ENCODE measurements at regions not wholly inside any gene's neighbourhood (a gene's known extent, or its start where the extent isn't known, plus 50 kb on each side); places are given as distances from the start of the nearest gene placed in this dataset.

DNA sequence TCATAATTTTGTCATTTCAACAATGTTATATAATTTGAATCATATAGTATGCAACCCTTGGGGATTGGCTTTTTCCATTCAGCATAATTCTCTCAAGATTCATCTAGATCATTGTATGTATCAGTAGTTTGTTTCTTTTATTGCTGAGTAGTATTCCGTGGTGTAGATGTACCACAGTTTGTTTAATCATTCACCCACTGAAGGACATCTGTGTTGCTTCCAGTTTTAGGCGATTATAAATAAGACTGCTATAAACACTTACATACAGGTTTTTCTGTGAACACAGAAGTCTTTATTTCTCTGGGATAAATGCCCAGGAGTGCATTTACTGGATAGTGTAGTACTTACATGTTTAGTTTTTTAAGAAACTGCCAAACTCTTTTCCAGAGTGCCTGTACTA is 374.1 kb downstream of the DEPDC1B start:
- DNase-seq = no peak
- intact Hi-C loops (cut with DNase I) = no loop called here

DNA sequence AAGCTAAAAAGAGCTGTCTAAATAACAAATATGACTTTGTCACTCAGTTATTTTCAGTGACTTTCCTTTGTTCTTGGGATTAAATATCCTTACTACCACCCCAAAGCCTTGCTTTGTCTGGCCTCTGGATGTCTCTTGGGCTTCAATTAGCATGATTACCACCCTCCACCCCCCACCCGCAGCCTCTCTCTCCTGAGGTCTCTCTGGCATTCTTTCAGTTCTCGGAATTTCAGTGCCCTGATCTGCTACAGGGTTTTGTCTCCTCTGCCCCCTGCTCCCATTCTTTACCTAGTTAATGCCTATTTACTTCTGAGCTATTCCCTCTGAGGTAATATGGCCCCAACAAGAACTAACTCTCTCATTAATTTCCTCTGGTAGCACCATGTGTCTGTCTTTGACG is 376.4 kb downstream of the DEPDC1B start:
- intact Hi-C loops (cut with DNase I) = no loop called here

DNA sequence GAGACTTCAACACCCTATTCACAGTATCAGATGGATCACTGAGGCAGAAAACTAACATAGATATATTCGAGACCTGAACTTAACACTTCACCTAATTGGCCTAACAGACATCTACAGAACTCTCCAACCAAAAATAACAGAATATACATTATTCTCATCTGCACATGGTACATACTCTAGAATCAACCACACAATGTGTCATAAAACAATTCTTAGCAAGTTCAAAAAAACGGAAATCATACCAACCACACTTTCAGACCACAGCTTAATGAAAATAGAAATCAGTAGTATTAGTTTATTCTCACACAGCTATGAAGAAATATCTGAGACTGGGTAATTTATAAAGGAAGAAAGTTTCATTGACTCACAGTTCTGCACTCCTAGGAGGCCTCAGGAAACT is 387.9 kb downstream of the DEPDC1B start:
- no peak for DNase-seq
- intact Hi-C loops (cut with DNase I) = no loop called here

More for the DNA sequence above, 376.4 kb downstream of the DEPDC1B start:
- no peak for DNase-seq

DNA sequence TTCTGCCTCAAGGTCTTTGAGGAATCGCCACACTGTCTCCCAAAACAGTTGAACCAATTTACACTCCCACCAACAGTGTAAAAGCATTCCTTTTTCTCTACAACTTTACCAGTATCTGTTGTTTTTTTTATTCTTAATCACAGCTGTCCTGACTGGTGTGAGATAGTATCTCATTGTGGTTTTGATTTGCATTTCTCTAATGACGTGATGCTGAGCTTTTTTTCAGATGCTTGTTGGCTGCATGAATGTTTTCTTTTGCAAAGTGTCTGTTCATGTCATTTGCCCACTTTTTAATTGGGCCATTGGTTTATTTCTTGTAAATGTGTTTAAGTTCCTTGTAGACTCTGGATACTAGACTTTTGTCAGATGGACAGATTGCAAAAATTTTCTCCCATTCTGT is 400.0 kb downstream of the DEPDC1B start:
- intact Hi-C loops (cut with DNase I) = no loop called here

DNA sequence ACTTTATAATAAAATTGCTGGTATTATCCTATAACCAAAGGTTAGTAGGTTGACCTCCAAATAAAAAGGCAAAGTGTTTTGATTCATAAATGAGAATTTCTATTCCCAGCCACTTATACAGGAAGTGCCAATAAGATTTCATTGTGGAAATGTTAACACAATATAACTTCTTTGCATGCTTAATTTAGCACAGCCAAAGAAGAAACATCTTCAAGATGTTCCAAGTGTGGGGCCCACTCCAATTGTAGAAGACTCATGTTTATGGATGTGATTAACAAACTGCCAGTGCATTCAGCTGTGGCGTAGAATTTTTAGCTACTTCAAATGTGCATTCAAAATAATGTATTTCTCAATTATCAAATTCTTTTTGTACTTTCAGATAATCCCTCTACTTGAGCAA is 402.3 kb downstream of the DEPDC1B start:
- no peak for DNase-seq
- intact Hi-C loops (cut with DNase I) = no loop called here

More for the DNA sequence above, 400.0 kb downstream of the DEPDC1B start:
- no peak for DNase-seq

DNA sequence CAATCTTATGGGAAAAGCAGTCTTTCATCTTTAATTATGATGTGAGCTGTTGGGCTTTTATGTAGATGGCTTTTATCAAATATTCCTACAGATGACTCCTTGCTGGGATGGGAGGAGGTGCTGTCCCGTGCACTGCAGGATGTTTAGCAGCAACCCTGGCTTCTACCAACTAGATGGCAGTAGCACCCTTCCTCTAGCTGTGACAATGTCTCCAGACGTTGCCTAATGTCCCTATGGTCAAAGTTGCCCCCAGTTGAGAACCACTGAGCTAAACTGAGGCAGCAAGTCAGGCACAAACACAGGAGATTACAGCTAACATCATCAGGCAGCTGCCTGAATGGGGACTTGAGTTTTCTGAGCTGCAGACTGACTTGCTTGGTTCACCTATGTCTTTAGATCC is 401.9 kb upstream of the PDE4D start:
- intact Hi-C loops (cut with DNase I) = no loop called here

DNA sequence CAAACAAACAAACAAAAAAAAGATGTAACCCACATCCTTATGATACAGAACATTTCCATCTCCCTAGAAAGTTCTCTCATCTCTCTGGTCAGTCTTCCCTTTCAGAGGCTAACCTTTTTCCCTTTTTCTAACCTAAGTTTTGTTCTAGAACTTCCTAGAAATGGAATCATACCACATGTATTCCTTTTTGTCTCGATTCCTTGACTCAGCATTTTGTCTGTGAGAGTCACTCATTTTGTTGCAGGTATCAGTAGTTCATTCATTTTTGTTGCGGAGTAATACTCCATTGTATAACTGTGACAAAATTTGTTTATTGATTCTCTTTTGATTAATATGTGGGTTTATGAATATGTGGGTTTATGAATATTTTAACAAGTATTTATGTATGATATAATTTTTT is 400.0 kb upstream of the PDE4D start:
- intact Hi-C loops (cut with DNase I) = no loop called here
- no peak for DNase-seq

More for the DNA sequence above, 401.9 kb upstream of the PDE4D start:
- DNase-seq = peak in 30 of 42 donors; percentile 3 to 68 (median 20)

DNA sequence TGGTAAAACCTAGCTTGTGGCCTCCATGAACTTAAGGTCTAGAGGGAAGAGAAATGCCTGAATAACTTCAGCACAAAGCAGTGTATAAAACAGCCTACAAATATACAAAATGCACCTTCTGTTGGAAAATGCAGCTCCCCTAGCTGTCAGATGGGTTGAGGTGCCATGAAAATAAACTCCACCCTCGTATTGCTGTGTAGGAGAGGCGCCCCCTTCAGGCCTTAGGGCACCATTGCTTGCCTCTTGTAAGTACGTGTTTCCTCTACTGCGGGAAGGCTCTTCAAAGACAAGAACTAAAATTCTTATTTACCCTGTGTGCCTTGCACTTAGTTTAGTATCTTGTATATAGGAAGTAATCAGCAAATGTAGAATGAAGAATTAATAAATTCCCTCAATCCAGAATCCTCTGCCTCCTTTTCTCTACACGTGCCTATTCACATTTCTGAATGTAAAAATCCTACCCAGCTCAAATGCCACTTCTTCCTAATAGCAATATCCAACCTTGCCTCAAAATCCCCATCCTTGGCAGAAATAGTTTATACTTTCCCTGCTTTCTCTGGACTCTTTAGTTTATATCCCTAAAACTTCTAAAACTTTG is 393.7 kb upstream of the PDE4D start:
- intact Hi-C loops (cut with DNase I) = no loop called here
- DNase-seq = peak in 30 of 42 donors; percentile 2 to 53 (median 16)

DNA sequence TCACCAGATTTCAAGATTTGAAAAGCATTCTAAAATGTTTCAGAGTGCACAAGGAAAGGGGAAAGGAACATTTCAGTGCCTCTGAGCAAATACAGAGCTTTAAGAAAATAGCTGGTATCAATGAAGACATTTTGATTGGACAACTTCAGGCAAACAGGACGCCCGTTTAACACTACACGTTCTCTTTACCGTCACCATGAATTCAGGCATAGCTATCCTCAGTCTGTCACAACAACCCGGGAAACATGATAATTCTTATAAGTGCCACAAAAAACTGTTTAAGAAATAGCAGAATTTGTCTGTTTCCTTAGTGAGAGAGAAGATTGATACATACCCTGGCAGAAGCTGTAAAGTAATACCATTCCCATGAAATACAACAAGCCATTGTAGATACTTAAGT is 392.4 kb upstream of the PDE4D start:
- intact Hi-C loops (cut with DNase I) = no loop called here
- DNase-seq = no peak

DNA sequence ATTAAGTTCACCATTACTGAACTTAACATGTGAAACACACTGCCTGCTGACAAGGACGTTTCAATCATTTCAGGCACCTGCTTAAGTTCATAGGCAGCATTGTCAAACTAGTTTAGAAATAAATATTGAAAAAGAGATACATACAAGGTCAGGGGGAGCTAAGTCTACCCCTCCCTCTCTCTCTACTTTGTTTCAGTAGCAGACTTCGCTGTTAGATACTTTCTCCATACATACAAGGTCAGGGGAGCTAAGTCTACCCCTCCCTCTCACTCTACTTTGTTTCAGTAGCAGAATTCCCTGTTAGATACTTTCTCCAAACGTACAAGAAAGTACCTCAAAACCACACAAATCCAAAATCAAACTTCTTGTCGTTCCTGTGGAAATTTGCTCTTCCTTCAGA is 387.4 kb upstream of the PDE4D start:
- DNase-seq = no peak
- intact Hi-C loops (cut with DNase I) = no loop called here

DNA sequence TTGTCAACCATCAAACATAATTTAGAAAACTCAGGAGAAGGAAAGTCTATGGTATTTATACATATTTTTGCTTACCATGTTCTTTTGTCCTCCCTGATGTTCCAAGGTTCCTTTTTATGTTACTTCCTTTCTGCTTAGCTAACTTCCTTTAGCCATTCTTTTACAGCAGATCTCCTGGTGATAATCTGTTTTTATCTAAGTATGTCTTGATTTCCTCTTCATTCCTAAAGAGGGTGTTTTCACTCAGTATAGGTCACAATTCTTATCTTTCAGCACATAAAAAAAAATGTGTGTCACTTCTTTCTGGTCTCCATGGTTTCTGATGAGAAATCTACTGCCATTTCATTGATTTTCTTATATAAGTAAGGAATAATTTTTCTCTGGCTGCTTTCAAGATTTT is 384.4 kb upstream of the PDE4D start:
- no peak for DNase-seq
- intact Hi-C loops (cut with DNase I) = no loop called here

DNA sequence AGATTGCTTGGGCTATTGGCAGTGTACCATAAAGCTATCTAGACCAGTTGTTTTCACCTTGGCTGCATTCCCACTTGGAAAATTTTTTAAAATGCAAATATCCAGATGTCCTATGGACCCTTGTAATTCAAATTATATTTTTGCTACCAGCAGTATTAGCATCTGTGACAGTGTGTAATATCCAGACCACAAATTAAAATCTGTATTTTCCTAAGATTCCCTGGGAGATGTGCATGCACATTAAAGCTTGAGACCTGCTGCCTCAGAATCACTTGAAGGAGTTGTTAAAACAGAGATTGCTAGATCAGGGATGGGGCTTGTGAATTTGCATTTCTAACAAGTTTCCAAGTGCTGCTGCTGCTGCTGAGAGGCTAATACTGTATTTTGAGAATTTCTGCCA is 381.2 kb upstream of the PDE4D start:
- intact Hi-C loops (cut with DNase I) = no loop called here

DNA sequence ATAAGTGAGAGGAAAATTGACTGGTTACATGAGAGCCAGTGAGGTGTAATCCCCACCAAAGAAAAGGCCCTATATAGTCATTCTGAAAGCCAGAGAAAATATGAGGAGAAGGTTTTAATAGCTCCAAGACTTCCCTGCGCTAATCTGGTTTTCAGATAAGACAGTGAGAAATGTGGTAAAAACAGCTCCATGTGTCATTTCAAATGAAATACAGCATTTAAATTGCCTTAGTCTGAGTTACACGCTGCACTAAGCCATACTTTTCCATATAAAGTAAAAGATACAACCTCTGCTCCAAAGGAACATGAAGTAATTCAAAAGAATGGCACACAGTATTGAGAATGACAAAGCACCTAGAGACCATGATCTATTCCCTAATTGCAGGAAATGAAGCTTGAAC is 378.0 kb upstream of the PDE4D start:
- intact Hi-C loops (cut with DNase I) = no loop called here
- no peak for DNase-seq

More for the DNA sequence above, 381.2 kb upstream of the PDE4D start:
- DNase-seq = no peak

DNA sequence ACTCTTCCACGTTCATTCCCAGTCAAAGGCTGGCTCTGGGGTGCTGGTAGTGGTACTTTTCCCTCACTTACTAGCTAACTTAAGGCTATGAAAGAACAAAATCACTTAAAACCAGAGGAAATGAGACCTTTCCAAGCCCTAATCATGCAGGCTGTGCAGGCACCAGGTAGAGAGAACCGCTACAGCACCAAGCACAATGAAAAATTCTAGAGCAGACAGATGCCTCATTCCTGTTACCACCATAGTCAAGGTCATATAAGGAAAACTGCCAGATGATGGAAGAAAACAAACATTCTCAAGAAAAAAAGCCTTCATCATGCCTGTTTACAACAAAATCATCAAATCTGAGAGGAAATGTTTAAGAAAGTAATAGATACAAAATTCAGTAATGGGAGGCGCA is 374.4 kb upstream of the PDE4D start:
- intact Hi-C loops (cut with DNase I) = no loop called here
- DNase-seq = no peak

DNA sequence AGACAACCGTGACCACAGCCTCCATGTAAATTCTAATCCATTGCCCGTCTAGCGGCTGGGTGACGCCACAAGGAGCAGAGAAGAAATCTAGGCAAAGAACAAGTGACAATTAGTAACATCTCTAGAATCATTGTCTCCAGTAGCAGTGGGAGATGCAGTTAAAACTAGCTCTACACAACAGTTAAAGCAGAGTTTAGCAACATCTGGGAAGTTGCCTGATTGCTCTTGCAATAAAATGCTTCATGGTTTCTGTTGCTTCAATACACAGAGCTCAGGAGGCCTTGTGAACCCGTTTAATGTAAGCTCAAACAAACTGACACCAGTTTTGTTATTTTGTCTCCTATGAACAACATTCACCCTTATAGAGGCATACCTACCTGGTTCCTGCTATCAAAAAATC is 369.8 kb upstream of the PDE4D start:
- DNase-seq = no peak
- intact Hi-C loops (cut with DNase I) = no loop called here

DNA sequence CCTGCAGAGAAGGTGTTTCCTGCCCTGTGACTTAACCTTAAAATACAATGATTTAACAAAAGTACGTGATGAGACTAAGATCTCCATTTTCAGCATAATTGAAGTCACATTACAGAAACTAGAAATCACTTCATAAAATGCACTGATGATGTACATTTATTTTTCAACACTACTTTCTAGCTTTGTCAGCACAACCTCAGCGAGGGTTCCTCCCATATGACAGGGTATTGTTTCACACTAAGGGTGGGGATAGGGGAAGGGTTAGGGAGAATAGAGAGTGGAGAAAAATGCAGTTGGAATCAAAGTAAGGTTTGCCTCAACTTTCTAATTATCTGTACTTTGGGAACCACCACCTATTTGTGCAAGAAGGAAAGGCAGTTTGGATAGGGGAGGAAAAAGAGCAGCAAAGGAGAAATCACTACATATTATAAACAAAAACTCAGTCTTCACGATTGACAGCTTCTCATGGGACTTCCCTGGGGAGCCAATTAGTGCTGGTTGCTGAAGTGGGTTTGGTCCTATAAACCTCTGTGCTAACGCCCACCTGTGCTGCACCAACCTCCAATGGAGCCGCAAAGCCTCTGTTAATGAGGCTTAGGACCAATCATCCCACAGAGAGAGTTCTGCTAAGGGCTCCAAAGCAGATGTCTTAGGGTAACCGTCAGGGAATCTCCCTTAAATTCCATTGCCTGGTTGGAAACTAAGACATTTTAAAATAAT is 369.2 kb upstream of the PDE4D start:
- intact Hi-C loops (cut with DNase I) = no loop called here
- DNase-seq = no peak

DNA sequence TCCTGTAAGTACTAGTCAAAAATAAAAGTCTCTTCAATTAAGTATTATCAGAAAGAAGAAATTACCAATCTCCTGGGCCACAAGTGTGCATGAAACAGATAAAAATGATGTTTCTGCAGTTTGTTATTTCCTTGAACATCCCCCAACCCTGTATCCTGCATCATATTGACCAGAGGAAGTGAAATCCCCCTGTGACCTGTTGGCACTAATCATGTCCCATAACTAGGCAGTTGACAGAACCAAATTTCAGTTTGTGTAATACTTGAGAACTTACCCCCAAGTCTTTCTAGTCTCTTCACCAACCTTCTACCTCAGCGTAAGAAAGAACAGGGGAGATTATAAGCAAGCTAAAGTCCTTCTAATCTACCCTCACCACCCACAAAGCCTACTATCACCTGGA is 368.2 kb upstream of the PDE4D start:
- intact Hi-C loops (cut with DNase I) = no loop called here
- no peak for DNase-seq

DNA sequence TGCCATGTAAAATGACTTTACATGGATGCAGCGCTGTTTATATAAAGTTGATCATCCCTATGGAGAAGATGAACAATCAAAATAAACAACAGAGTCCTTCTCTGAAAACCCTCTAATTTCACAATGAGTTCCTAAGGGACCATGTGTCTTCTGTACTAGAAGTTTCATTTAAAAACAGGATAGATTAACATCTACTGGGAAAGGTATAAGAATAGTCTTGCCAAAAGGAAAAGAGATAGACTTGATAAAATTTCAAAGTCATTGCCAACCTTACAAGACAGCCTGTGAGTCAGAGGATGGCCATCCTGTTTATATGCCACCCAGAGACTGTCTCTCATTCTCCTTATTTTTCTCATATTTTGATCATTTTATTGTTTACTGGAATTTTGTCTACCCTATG is 367.1 kb upstream of the PDE4D start:
- intact Hi-C loops (cut with DNase I) = no loop called here
- no peak for DNase-seq

DNA sequence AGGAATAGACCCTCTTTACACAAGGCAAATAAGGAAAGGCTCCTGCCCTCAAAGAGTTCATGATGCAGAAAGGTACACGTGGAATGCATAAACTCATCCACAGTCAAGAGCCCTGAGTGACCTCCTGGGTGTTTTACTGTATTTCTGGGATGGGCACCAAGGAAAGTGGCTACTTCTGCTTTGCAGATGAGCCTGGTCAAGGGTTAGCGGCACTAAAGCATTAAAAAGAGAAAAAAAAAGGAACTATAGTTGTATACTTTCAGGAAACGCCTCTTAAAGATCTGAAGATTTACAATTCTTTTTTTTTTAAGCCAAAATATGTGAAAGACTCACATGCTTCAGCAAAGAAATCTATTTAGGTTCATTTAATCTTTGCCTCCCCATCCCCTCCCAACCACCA is 366.2 kb upstream of the PDE4D start:
- intact Hi-C loops (cut with DNase I) = no loop called here
- no peak for DNase-seq

DNA sequence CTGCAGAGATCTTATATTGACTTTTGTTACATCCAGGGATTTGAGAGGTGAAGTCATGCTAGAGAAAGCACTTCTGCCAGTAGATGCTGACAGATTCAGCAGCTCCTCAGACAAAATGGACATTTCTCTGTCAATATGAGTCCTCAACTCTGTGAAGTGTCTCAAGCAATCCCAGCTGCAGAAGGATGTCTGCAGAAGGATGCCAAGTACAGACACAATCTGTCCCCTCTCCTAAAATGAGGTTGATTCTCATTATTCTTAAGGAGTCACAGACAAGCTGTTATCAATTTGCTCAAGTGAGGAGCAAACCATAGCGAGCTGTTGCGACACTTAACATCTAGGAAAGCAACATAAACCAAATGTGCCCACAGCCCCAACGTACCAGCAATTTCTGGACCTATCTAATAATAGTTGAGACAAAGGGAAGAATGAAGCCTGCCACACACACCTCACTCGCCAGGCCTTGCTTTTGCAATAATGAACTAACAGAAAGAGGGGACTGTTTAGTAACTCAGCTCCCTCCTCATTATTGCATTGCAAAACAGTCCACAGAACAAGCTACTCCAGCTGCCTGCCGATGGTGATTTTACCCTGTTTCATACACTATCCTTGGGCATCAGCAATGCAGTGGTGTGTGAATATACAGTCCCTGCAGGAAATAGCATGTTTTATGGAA is 364.2 kb upstream of the PDE4D start:
- intact Hi-C loops (cut with DNase I) = no loop called here
- no peak for DNase-seq

DNA sequence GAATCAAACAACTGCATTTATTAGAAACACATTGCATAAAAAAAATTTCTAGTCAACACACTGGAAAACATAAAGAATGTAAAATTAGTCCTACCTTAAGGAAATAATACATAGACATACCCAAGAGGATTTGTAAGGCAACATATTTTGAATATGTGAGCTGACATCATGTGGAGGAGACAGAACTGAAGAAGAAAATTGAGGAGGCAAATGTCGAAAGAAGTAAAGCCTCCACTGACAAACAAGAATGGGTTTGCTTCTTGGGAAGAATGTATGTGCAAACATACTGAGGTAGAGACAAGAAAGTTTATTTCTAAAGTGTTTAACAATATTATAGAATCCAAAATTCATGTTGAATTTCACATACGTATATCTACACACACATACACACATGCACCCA is 363.0 kb upstream of the PDE4D start:
- intact Hi-C loops (cut with DNase I) = no loop called here

More for the DNA sequence above, 363.0 kb upstream of the PDE4D start:
- no peak for DNase-seq
